CD14-positive monocyte (primary cell): ENCODE measurements at regions not wholly inside any gene's neighbourhood (a gene's known extent, or its start where the extent isn't known, plus 50 kb on each side); places are given as distances from the start of the nearest gene placed in this dataset.

Experiments
- DNase-seq, 3 donors: peaks; one replicate each; pipeline ENCODE4 v3.0.0-alpha.2; 2011 to 2022
- H2AFZ ChIP-seq: 2 replicates; pipeline ENCODE4 v1.6.0; 2012; ENCODE audit warnings: mild to moderate bottlenecking, low read depth, low read length, inconsistent platforms; ENCODE audit not compliant: insufficient read depth, poor library complexity, severe bottlenecking
- H3K27ac ChIP-seq, 2 donors: 1 replicate in 1 of 2; 2 replicates in 1 of 2; pipeline ENCODE4 v1.5.1; 2012 to 2013; ENCODE audit warnings: low read length in 2 of 2, control low read depth in 1 of 2, inconsistent platforms in 1 of 2, low read depth in 1 of 2, mild to moderate bottlenecking in 1 of 2
- H3K27me3 ChIP-seq, 2 donors: one replicate each; pipeline versions ENCODE4 v1.6.0 to v1.6.1; 2011 to 2013; ENCODE audit warnings: low read length in 2 of 2; ENCODE audit not compliant: control insufficient read depth in 2 of 2, insufficient read depth in 2 of 2
- H3K36me3 ChIP-seq, 2 donors: replicated peaks in 1 of 2; 1 replicate in 1 of 2; 2 replicates in 1 of 2; pipeline versions ENCODE4 v1.5.1 to v1.6.1; 2012 to 2013; ENCODE audit warnings: low read length in 2 of 2, control low read depth in 1 of 2, inconsistent platforms in 1 of 2, mild to moderate bottlenecking in 1 of 2; ENCODE audit not compliant: insufficient read depth in 2 of 2, control insufficient read depth in 1 of 2
- H3K4me1 ChIP-seq, 2 donors: 1 replicate in 1 of 2; 2 replicates in 1 of 2; pipeline versions ENCODE4 v1.5.1 to v1.6.1; 2012 to 2013; ENCODE audit warnings: low read length in 2 of 2, control low read depth in 1 of 2, inconsistent platforms in 1 of 2, mild to moderate bottlenecking in 1 of 2, moderate library complexity in 1 of 2; ENCODE audit not compliant: insufficient read depth in 2 of 2, control insufficient read depth in 1 of 2
- H3K4me2 ChIP-seq: replicated peaks from 2 replicates; pipeline ENCODE3; 2012; ENCODE audit warnings: low read length, moderate library complexity, mild to moderate bottlenecking; ENCODE audit not compliant: poor library complexity, severe bottlenecking; ENCODE audit errors: extremely low read depth
- H3K4me3 ChIP-seq, 3 experiments: fragments of 200-600 bp in 1 of 3; sonication (generic) in 1 of 3; replicated peaks in 1 of 3; 1 replicate in 2 of 3; 2 replicates in 1 of 3; pipeline ENCODE4 v1.5.1; 2011 to 2013; ENCODE audit warnings: low read length in 3 of 3, mild to moderate bottlenecking in 3 of 3, control low read depth in 2 of 3, low read depth in 2 of 3, inconsistent platforms in 1 of 3, moderate library complexity in 1 of 3
- H3K79me2 ChIP-seq: 2 replicates; pipeline ENCODE4 v1.6.0; 2012; ENCODE audit warnings: mild to moderate bottlenecking, control low read depth, inconsistent platforms, low read length, moderate library complexity; ENCODE audit not compliant: insufficient read depth
- H3K9ac ChIP-seq: 2 replicates; pipeline ENCODE4 v1.6.0; 2017; ENCODE audit warnings: low read length, mild to moderate bottlenecking; ENCODE audit not compliant: insufficient read depth, poor library complexity, severe bottlenecking
- H3K9me3 ChIP-seq, 2 donors: replicated peaks in 1 of 2; 1 replicate in 1 of 2; 2 replicates in 1 of 2; pipeline versions ENCODE4 v1.5.1 to v1.6.1; 2012 to 2013; ENCODE audit warnings: low read length in 2 of 2, control low read depth in 1 of 2; ENCODE audit not compliant: control insufficient read depth in 1 of 2, insufficient read depth in 1 of 2
- H4K20me1 ChIP-seq: 2 replicates; pipeline ENCODE4 v1.6.0; 2012; ENCODE audit warnings: mild to moderate bottlenecking, low read length, control low read depth, moderate library complexity; ENCODE audit not compliant: insufficient read depth
- H3K27ac Mint-ChIP-seq, 7 donors: one replicate each; pipeline ENCODE4 v1.8.0; 2020; ENCODE audit warnings: mild to moderate bottlenecking in 7 of 7, mixed read lengths in 7 of 7, moderate library complexity in 6 of 7, inconsistent platforms in 2 of 7
- H3K27me3 Mint-ChIP-seq, 3 donors: one replicate each; pipeline ENCODE4 v1.8.0; 2021 to 2022; ENCODE audit warnings: low read depth in 3 of 3, mild to moderate bottlenecking in 3 of 3, mixed read lengths in 3 of 3, moderate library complexity in 3 of 3, inconsistent platforms in 1 of 3
- H3K36me3 Mint-ChIP-seq, 2 donors: one replicate each; pipeline ENCODE4 v1.8.0; 2020; ENCODE audit warnings: mixed read lengths in 2 of 2, inconsistent platforms in 1 of 2, mild to moderate bottlenecking in 1 of 2
- H3K4me1 Mint-ChIP-seq: one replicate; pipeline ENCODE4 v1.8.0; 2020; ENCODE audit warnings: mild to moderate bottlenecking, mixed read lengths
- H3K4me3 Mint-ChIP-seq, 2 donors: one replicate each; pipeline ENCODE4 v1.8.0; 2020; ENCODE audit warnings: mild to moderate bottlenecking in 2 of 2, mixed read lengths in 2 of 2, moderate library complexity in 1 of 2
- H3K9me3 Mint-ChIP-seq, 7 donors: one replicate each; pipeline ENCODE4 v1.8.0; 2020 to 2022; ENCODE audit warnings: mixed read lengths in 7 of 7, mild to moderate bottlenecking in 6 of 7, moderate library complexity in 6 of 7, inconsistent platforms in 2 of 7
- WGBS: methylation state at CpG from one replicate; pipeline ENCODE4 v1.1.5; 2013; ENCODE audit warnings: missing lambda C conversion rate; ENCODE audit not compliant: insufficient coverage; 5-methylcytosine and 5-hydroxymethylcytosine counted together
- intact Hi-C, 2 donors: fragments of 100-400 bp; cut with micrococcal nuclease; formaldehyde crosslinking; loops; one replicate each; pipeline versions ENCODE4 v1.15.0 to v1.15.1; 2023
- TF ChIP-seq, protein P1 (sequence below): fragments of 200-600 bp; IDR thresholded peaks from one replicate; pipeline ENCODE4 v1.8.0; 2022; ENCODE audit warnings: antibody characterized with exemption, mild to moderate bottlenecking

DNA sequence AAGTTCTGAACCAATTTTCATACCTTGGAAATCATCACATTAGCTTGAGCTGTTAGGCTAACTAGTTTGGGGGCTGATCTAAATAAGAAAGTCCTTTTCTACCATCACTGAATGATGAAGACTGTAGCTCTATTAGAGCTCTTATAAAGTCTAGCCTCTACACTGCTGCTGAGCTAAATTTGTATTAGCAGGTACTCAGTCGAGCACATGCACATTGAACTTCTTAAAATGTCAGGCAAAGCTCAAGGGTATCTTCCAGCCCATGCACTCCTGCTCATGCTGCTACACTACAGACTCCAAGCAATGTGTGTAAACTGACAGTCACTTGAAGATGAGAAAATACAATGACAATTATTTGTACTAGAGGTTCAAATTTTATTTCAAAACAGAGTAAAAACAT lies 158.8 kb upstream of the TMEM229A start:
- Histone ChIP-seq H3K4me2 (no peak overlapping the region), H3K4me1 (no peaks in the 10 kb centered on the region), H3K79me2 (no peaks in the 10 kb centered on the region), H2AFZ (no peak overlapping the region), H3K27me3 (no peaks in the 10 kb centered on the region), H3K36me3 (no peaks in the 10 kb centered on the region), H3K4me3 (no peak overlapping the region), H4K20me1 (no peaks in the 10 kb centered on the region), H3K9me3 (peaks cover 0 to 3% of the 10 kb centered on the region in 2 donors), H3K27ac (no peak overlapping the region), H3K9ac (no peak overlapping the region)
- Mint-ChIP-seq H3K4me1 (no peaks in the 10 kb centered on the region), H3K4me3 (no peak overlapping the region), H3K27ac (no peak overlapping the region), H3K9me3 (peaks cover 0 to 3% (median 0%) of the 10 kb centered on the region in 7 donors), H3K36me3 (no peaks in the 10 kb centered on the region), H3K27me3 (peaks cover 0 to 3% (median 2%) of the 10 kb centered on the region in 3 donors)
- 80% methylated on average over 1 of the region's 1 CpG for whole genome bisulfite sequencing
- DNase-seq = no peak
- TF ChIP-seq, protein P1, sequence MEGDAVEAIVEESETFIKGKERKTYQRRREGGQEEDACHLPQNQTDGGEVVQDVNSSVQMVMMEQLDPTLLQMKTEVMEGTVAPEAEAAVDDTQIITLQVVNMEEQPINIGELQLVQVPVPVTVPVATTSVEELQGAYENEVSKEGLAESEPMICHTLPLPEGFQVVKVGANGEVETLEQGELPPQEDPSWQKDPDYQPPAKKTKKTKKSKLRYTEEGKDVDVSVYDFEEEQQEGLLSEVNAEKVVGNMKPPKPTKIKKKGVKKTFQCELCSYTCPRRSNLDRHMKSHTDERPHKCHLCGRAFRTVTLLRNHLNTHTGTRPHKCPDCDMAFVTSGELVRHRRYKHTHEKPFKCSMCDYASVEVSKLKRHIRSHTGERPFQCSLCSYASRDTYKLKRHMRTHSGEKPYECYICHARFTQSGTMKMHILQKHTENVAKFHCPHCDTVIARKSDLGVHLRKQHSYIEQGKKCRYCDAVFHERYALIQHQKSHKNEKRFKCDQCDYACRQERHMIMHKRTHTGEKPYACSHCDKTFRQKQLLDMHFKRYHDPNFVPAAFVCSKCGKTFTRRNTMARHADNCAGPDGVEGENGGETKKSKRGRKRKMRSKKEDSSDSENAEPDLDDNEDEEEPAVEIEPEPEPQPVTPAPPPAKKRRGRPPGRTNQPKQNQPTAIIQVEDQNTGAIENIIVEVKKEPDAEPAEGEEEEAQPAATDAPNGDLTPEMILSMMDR = no peak
- intact Hi-C loops = no loop called here

DNA sequence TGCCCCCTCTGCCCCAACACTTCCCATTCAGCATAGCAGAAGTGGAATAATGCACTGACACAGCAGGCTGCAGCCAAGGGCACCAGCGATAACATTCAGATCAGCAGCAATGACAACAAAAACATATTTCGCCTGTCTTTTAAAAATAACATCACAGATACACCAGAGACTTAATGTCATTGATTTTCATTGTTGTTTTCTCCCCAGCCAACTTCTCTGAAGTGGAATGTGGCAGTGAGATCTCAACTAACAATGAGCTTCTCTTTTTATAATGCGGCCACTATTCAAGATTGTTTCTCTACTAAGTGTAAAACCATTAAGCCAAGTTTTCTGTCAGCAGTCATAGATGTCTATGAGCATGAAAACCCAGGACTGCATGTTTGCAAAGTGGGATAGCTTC lies 158.2 kb upstream of the TMEM229A start:
- Histone ChIP-seq H3K27me3 (no peaks in the 10 kb centered on the region), H3K27ac (no peak overlapping the region), H3K36me3 (no peaks in the 10 kb centered on the region), H3K79me2 (no peaks in the 10 kb centered on the region), H3K9ac (no peak overlapping the region), H4K20me1 (no peaks in the 10 kb centered on the region), H3K4me1 (no peaks in the 10 kb centered on the region), H3K4me2 (no peak overlapping the region), H3K9me3 (peaks cover 0 to 3% of the 10 kb centered on the region in 2 donors), H2AFZ (no peak overlapping the region), H3K4me3 (no peak overlapping the region)
- Mint-ChIP-seq H3K36me3 (no peaks in the 10 kb centered on the region), H3K4me1 (no peaks in the 10 kb centered on the region), H3K4me3 (no peak overlapping the region), H3K27me3 (peaks cover 0 to 3% (median 2%) of the 10 kb centered on the region in 3 donors), H3K9me3 (peaks cover 0 to 7% (median 0%) of the 10 kb centered on the region in 7 donors), H3K27ac (no peak overlapping the region)
- intact Hi-C loops = no loop called here
- no CpG with 5 or more reads among the region's 3 CpGs for WGBS
- TF ChIP-seq, protein P1 = no peak
- DNase-seq = no peak
